IPS DF 6.9 (cell line): ENCODE measurements at regions not wholly inside any gene's neighbourhood (a gene's known extent, or its start where the extent isn't known, plus 50 kb on each side); places are given as distances from the start of the nearest gene placed in this dataset.

Source experiments
- DNase-seq: peaks from one replicate; pipeline ENCODE4 v3.0.0-alpha.2; 2013; ENCODE audit warnings: low read depth, low spot score
- H3K27ac ChIP-seq: one replicate; pipeline ENCODE4 v1.5.1; 2013; ENCODE audit warnings: low read length, control low read depth
- H3K27me3 ChIP-seq: 2 replicates; pipeline ENCODE4 v1.6.1; 2013; ENCODE audit warnings: mild to moderate bottlenecking, low read length; ENCODE audit not compliant: control insufficient read depth, insufficient read depth
- H3K36me3 ChIP-seq: 2 replicates; pipeline ENCODE4 v1.6.1; 2013; ENCODE audit warnings: low read length; ENCODE audit not compliant: control insufficient read depth, insufficient read depth
- H3K4me1 ChIP-seq: 2 replicates; pipeline ENCODE4 v1.6.1; 2013; ENCODE audit warnings: low read length; ENCODE audit not compliant: control insufficient read depth, insufficient read depth
- H3K4me3 ChIP-seq: 2 replicates; pipeline ENCODE4 v1.5.1; 2013; ENCODE audit warnings: mild to moderate bottlenecking, low read length
- H3K9me3 ChIP-seq: 2 replicates; pipeline ENCODE4 v1.6.1; 2013; ENCODE audit warnings: low read length, inconsistent platforms; ENCODE audit not compliant: control insufficient read depth, insufficient read depth
- WGBS: extraction: QIAGEN DNeasy Blood & Tissue Kit; methylation state at CpG from one replicate; pipeline ENCODE4 v1.1.7; 2013; ENCODE audit warnings: mixed read lengths, missing lambda C conversion rate; ENCODE audit not compliant: insufficient read length, insufficient coverage; 5-methylcytosine and 5-hydroxymethylcytosine counted together

DNA sequence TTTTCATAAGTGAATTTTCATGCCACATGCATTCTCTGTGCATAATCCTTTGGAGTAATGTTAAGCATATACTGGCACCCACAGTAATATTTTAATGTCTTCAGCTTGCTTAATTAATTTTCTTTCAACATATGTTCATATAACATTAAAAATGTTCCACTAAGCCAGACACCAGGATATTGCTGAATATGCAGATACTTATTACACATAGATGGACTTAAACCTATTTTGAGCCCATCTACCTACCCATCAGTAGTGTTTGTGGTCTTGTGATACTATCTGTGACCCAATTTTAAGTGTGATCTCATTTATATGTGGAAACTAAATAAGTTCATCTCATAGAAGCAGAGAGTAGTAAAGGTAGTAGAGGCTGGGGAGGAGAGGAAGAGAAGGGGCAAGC lies 379.5 kb upstream of the JAG1 start:
- H3K27ac ChIP-seq: no peak overlapping the region
- no peaks in the 10 kb centered on the region; the same call in 1 of the 2 replicates for H3K4me1 ChIP-seq
- H3K9me3 ChIP-seq: no peaks in the 10 kb centered on the region
- H3K36me3 ChIP-seq: no peaks in the 10 kb centered on the region
- H3K4me3 ChIP-seq: no peak overlapping the region
- no peak for DNase-seq
- no peaks in the 10 kb centered on the region for H3K27me3 ChIP-seq

DNA sequence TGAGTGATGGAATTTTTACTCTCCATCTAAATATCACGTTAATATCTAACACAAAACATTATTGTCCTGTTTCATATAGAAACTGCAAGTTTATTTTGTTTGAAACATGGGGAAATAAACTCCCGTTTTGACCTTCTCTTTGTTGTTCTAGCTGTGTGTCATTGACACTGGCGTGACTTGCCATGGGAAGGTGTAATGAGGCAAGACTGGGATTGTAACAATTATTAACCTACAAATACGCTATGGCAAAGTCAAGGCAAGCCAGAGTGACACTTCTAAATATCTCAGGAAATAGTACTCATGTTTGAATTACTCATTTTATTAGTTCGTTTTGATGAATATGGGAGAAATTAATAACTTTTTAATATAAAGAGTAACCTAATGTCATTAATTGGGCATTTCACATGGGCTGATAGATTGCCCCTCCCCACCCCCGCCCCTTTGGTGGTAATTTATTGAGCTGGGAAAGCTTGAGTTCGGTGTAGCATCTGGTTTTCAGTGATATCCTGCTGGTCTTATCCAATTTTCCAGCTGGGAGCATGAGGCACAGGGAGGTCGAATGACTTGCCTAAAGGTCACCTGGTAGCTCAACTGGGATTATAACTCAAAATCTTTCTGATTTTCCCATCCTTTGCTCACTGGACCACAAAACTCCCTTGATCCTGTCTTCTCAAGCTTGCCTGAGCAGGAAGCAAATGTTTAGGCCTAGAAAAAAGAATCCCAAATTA lies 380.6 kb upstream of the JAG1 start:
- no peak for DNase-seq
- no CpG with 5 or more reads among the region's 8 CpGs for WGBS
- Histone ChIP-seq H3K27ac (no peak overlapping the region), H3K36me3 (no peaks in the 10 kb centered on the region), H3K4me3 (no peak overlapping the region), H3K27me3 (no peaks in the 10 kb centered on the region), H3K4me1 (no peaks in the 10 kb centered on the region), H3K9me3 (no peaks in the 10 kb centered on the region)

DNA sequence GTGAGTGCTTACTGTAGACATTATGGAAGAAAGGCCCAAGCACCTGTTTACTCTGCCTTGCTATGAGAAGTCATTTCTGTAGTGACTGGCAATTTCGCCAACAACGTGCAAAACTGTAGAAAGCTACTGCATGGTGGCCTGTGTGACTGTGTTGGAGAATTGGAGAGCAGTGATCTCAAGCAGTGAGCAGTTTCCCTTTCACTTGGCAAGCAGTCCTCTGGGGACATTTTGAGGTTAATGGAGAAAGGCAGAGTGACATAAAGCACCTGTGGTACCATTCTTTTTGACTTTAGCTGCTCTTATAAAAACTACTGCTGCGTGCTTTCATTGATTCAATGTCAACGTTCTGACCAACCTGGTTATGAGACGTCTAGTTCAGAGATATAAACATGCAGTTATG lies 382.6 kb upstream of the JAG1 start:
- H3K27me3 ChIP-seq: no peaks in the 10 kb centered on the region
- no peaks in the 10 kb centered on the region for H3K9me3 ChIP-seq
- H3K36me3 ChIP-seq: no peaks in the 10 kb centered on the region
- no peak overlapping the region for H3K4me3 ChIP-seq
- no peak for DNase-seq
- WGBS: no CpG with 5 or more reads among the region's 5 CpGs
- H3K27ac ChIP-seq: no peak overlapping the region
- H3K4me1 ChIP-seq: no peaks in the 10 kb centered on the region

DNA sequence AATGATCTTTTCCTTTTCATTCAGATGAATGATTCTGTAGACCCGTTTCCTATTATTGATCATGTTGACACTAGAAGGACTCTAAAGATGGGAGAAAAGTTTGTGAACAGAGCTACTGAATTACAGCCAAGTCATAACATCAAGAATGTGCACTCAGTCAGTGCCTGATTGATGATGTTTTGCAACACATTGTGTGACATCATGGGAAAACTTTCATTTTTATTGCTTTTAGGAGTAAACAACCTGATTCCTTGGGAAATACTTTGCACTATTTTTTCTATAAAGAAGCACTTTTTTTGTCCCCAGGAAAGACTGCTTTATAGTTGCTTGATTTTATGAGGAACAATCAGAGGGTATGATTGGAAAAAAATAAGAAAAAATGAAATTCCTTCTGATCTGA lies 383.8 kb upstream of the JAG1 start:
- no peaks in the 10 kb centered on the region for H3K4me1 ChIP-seq
- no peaks in the 10 kb centered on the region for H3K36me3 ChIP-seq
- DNase-seq: no peak
- no peak overlapping the region for H3K4me3 ChIP-seq
- WGBS: no CpG with 5 or more reads among the region's 1 CpG
- H3K27ac ChIP-seq: no peak overlapping the region
- H3K27me3 ChIP-seq: no peaks in the 10 kb centered on the region
- H3K9me3 ChIP-seq: no peaks in the 10 kb centered on the region

DNA sequence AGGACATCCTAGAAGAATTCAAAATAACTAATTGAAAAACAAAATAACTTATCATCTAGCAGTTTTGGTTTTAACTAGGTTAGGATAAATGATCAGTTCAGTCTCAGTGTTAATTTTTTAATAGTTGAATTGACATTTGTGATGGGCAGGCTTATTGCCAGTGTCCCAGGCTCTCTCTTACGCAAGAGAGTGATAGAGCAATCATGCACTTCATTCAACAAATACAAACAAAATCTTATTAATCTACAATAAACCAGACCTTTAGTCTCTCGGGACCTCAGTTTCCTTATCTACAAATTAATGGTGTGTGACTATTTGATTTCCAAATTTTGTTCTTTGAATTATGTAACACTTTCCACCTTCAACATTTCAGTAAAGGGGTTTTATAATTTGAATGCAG lies 385.9 kb upstream of the JAG1 start:
- no peaks in the 10 kb centered on the region for H3K4me1 ChIP-seq

DNA sequence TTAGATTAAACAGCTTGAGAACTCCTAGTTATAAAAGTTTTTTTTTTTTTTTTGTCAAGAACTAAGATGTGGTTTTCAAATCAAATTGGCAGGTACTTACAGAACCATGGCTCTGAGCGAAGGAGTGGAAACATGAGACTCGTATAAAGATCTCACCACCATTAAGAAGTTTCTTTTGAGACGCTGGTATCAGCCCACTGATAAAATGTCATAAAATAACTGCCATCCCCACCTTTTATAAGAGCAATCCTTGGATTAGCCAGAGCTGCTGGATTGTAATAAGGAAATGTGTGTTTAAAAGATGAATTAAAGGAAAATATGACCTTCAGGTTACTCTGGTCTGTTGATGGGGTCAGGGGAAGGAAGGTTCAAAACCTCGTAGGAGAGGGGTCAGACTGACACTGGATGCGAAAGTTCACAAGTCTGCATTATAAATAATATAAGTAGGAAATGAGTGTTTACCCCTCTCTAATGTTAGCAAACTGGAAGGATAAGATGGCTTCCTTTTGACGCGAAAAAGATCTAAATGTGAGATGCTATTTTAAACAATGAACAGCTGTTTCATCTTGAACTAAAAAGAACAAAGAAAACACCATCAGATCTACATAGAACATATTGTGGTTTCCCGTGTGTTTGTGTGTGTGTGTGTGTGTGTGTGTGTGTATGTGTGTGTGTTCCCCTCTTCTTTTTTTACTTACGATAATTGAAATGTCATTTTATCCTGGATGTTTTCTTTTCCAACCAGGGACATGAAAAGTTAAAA lies 386.8 kb upstream of the JAG1 start:
- H3K4me3 ChIP-seq: no peak overlapping the region
- no peaks in the 10 kb centered on the region for H3K27me3 ChIP-seq
- no peak overlapping the region for H3K27ac ChIP-seq
- WGBS: no CpG with 5 or more reads among the region's 9 CpGs
- H3K9me3 ChIP-seq: no peaks in the 10 kb centered on the region
- no peak for DNase-seq
- H3K36me3 ChIP-seq: no peaks in the 10 kb centered on the region
- no peaks in the 10 kb centered on the region for H3K4me1 ChIP-seq

More for the DNA sequence above, 385.9 kb upstream of the JAG1 start:
- no peak for DNase-seq
- WGBS: 100% methylated on average over 1 of the region's 2 CpGs
- Histone ChIP-seq H3K9me3 (no peaks in the 10 kb centered on the region), H3K27ac (no peak overlapping the region), H3K27me3 (no peaks in the 10 kb centered on the region), H3K36me3 (no peaks in the 10 kb centered on the region), H3K4me3 (no peak overlapping the region)

DNA sequence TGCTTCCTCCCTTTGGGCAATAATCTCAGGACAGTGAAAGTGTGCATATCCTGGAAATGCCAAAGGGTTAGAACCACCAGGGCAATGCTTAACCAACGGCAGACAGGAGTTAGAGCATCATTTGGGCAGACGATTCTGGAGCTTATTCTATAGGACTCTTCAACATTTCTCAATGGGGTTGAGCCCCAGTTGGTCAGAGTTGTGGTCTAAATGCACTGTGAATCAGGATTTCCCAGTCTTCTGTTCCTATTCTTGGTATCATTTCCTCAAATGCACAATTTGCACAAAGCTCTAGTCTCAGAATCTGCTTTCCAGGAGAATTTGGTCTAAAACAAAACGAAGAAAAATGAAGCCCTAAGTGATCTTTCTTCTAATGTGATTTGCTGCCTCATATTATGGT lies 389.6 kb upstream of the JAG1 start:
- WGBS: no CpG with 5 or more reads among the region's 3 CpGs
- Histone ChIP-seq H3K9me3 (no peaks in the 10 kb centered on the region), H3K4me3 (no peak overlapping the region), H3K27ac (no peak overlapping the region), H3K27me3 (no peaks in the 10 kb centered on the region), H3K36me3 (no peaks in the 10 kb centered on the region), H3K4me1 (no peaks in the 10 kb centered on the region)
- no peak for DNase-seq

DNA sequence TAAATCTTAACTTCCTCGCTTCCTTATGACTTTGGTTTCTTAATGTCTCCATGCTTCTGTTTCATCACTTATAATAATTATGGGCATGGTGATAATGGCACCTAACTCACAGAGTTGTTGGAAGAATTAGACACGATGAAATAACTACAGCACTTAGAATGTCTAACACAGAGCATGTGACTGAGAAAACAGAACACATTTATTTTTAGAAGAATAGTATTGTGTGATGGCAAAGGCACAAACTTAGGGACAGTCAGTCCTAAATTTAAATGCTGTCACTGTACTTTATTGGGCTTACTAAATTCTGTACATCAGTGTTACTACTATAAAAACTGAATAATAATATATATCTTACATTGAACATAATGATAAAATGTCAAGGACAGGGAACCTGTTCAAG lies 391.1 kb upstream of the JAG1 start:
- H3K9me3 ChIP-seq: no peaks in the 10 kb centered on the region
- DNase-seq: no peak
- H3K27me3 ChIP-seq: no peaks in the 10 kb centered on the region
- no peak overlapping the region for H3K27ac ChIP-seq
- H3K4me3 ChIP-seq: no peak overlapping the region
- no peaks in the 10 kb centered on the region for H3K36me3 ChIP-seq
- WGBS: no CpG with 5 or more reads among the region's 2 CpGs
- no peaks in the 10 kb centered on the region for H3K4me1 ChIP-seq

DNA sequence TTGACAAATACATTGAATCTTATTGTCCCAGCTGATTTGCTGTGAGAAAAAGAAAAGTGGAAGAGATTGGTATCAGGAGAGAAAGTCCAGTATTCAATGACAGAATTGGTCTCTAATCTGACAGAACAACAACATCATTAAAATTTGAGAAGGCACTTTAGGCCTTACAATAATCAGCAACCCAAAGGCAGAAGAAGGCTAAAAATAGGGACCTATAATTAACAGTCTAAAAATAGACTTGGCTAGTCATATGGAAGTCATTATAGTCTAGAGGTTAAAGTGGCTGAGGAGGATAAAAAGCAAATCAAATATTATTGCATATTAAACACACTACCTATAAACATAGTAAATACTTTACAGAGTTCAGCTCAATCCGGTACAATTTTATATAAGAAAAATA lies 393.6 kb upstream of the JAG1 start:
- WGBS: no CpG with 5 or more reads among the region's 1 CpG
- H3K27me3 ChIP-seq: no peaks in the 10 kb centered on the region
- no peak for DNase-seq
- H3K36me3 ChIP-seq: no peaks in the 10 kb centered on the region
- H3K4me3 ChIP-seq: no peak overlapping the region
- no peak overlapping the region for H3K27ac ChIP-seq
- H3K4me1 ChIP-seq: no peaks in the 10 kb centered on the region
- H3K9me3 ChIP-seq: no peaks in the 10 kb centered on the region

DNA sequence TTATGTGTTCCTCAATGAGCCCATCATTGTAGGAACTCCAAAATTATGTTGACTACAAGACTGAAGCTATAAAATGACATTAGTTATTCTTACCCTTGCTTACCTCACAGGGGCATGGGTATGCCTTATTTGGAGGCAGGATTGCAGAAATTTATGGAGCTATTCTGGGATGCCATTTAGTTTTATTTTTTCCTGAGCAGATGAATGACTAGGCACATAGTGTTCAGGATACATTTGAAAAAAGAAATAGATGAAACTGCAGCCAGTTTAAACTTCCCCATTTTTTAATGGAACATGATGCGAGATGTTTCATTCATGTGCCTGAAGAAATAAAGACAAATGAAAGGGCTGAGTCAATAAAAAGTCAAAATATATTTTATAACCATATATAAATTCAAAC lies 399.2 kb upstream of the JAG1 start:
- H3K4me3 ChIP-seq: no peak overlapping the region
- no peaks in the 10 kb centered on the region for H3K9me3 ChIP-seq
- no peak for DNase-seq
- no peaks in the 10 kb centered on the region for H3K27me3 ChIP-seq
- no peak overlapping the region for H3K27ac ChIP-seq
- no peaks in the 10 kb centered on the region for H3K4me1 ChIP-seq
- no CpG with 5 or more reads among the region's 1 CpG for WGBS
- no peaks in the 10 kb centered on the region for H3K36me3 ChIP-seq
